MCF 10A (cell line): ENCODE measurements at regions not wholly inside any gene's neighbourhood (a gene's known extent, or its start where the extent isn't known, plus 50 kb on each side); places are given as distances from the start of the nearest gene placed in this dataset.

Source experiments
- BruUV-seq: library from RNA; stranded (reverse); fragments of 400-500 nt; replicated peaks from 2 replicates; lab custom pipeline; 2021; lab: Mats Ljungman, UMichigan
- CTCF ChIA-PET: fragments of 300-600 bp; sonication (Branson Sonifier 250); formaldehyde crosslinking; extraction: SDS; loops from one replicate; lab custom pipeline; 2021; ENCODE audit warnings: antibody characterized with exemption, inconsistent platforms; lab: Yijun Ruan, JAX
- POLR2A ChIA-PET: fragments of 300-600, 350-650 bp; sonication (Branson Sonifier 250); formaldehyde crosslinking; extraction: SDS; loops from one replicate; lab custom pipeline; 2020; ENCODE audit warnings: antibody characterized with exemption, inconsistent platforms; lab: Yijun Ruan, JAX
- DNase-seq: peaks from one replicate; pipeline ENCODE4 v3.0.0-alpha.2; 2018; ENCODE audit not compliant: unreplicated experiment
- H3K27ac Mint-ChIP-seq: one replicate; pipeline ENCODE4 v1.8.0; 2022; ENCODE audit warnings: mild to moderate bottlenecking, low read depth, mixed read lengths; ENCODE audit not compliant: unreplicated experiment
- H3K27me3 Mint-ChIP-seq: one replicate; pipeline ENCODE4 v1.8.0; 2022; ENCODE audit warnings: mixed read lengths; ENCODE audit not compliant: insufficient read depth, unreplicated experiment
- H3K36me3 Mint-ChIP-seq: one replicate; pipeline ENCODE4 v1.8.0; 2022; ENCODE audit warnings: mild to moderate bottlenecking, moderate library complexity, mixed read lengths; ENCODE audit not compliant: insufficient read depth, unreplicated experiment
- H3K4me1 Mint-ChIP-seq: one replicate; pipeline ENCODE4 v1.8.0; 2022; ENCODE audit warnings: mixed read lengths; ENCODE audit not compliant: insufficient read depth, unreplicated experiment
- H3K4me3 Mint-ChIP-seq: one replicate; pipeline ENCODE4 v1.8.0; 2022; ENCODE audit warnings: mild to moderate bottlenecking, moderate library complexity, mixed read lengths; ENCODE audit not compliant: unreplicated experiment
- H3K9me3 Mint-ChIP-seq: one replicate; pipeline ENCODE4 v1.8.0; 2022; ENCODE audit warnings: mixed read lengths; ENCODE audit not compliant: unreplicated experiment
- intact Hi-C: fragments of 100-400 bp; cut with micrococcal nuclease; formaldehyde crosslinking; loops from 2 replicates; pipeline ENCODE4 v1.14.1; 2022
- TF ChIP-seq, protein P1 (sequence below): fragments of 200-600 bp; IDR thresholded peaks from one replicate; pipeline ENCODE4 v1.8.0; 2022; ENCODE audit warnings: antibody characterized with exemption, mild to moderate bottlenecking; ENCODE audit not compliant: unreplicated experiment

DNA sequence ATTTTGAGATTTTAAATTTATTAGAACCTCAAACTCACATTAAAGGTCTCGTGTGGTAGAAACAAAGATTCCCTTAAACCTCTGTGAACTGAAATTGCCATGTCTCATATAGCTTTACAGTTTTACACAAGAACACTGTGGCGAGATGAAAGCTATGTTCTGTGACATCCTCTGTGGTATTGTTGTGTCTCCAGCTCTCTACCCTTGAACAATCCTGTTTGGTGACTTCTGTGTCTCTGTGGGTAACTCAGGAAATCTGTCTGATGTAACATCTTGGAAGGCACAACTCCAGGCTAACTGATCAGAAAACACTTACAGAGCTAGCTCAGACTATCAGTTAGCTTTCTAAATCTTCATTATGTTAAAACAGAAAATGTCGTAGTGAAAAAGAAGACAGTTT is 318.8 kb upstream of the GBE1 start:
- no TSS peak for BruUV-seq
- POLR2A ChIA-PET = no interaction called here
- TF ChIP-seq, protein P1, sequence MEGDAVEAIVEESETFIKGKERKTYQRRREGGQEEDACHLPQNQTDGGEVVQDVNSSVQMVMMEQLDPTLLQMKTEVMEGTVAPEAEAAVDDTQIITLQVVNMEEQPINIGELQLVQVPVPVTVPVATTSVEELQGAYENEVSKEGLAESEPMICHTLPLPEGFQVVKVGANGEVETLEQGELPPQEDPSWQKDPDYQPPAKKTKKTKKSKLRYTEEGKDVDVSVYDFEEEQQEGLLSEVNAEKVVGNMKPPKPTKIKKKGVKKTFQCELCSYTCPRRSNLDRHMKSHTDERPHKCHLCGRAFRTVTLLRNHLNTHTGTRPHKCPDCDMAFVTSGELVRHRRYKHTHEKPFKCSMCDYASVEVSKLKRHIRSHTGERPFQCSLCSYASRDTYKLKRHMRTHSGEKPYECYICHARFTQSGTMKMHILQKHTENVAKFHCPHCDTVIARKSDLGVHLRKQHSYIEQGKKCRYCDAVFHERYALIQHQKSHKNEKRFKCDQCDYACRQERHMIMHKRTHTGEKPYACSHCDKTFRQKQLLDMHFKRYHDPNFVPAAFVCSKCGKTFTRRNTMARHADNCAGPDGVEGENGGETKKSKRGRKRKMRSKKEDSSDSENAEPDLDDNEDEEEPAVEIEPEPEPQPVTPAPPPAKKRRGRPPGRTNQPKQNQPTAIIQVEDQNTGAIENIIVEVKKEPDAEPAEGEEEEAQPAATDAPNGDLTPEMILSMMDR = no peak
- CTCF ChIA-PET = interaction anchor here (1.3 to 1.4 kb wide), 2 partner anchors 8 to 170 kb away, joined by 3 to 5 read pairs; no protein-coding TSS in a partner anchor
- Mint-ChIP-seq H3K27ac (no peak overlapping the region), H3K9me3 (no peaks in the 10 kb centered on the region), H3K36me3 (no peaks in the 10 kb centered on the region), H3K4me3 (no peak overlapping the region), H3K4me1 (peaks cover 6% of the 10 kb centered on the region), H3K27me3 (no peaks in the 10 kb centered on the region)
- no peak for DNase-seq
- intact Hi-C loops = no loop called here

DNA sequence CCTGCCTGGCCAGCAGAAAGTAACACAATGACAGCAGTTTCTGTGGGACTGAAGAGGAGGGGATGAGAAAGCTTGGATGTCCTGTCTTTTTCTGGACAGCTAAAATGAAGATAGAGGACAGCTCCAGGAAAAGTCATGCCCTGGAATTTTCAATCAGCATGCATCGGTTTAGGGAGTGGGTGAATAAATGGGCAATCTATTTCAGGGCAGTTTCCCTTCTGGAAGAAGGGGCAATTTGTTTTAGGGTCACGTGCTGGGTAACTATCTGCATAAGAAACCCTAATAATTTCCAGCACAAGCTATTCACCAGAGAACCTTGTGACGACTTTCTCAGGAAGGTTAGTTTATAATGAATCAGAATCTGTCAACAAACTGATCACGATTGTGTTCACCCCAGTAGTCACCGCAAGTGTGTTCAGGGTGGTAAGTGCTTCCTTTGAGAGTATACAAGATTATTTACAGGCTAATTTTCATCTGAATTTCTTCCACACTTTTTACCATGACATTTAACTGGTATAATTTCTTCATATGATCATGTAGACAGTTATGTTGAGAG is 318.0 kb upstream of the GBE1 start:
- Mint-ChIP-seq H3K4me1 (peaks cover 6% of the 10 kb centered on the region), H3K36me3 (no peaks in the 10 kb centered on the region), H3K27me3 (no peaks in the 10 kb centered on the region), H3K4me3 (no peak overlapping the region), H3K27ac (no peak overlapping the region), H3K9me3 (no peaks in the 10 kb centered on the region)
- no peak for DNase-seq
- TF ChIP-seq, protein P1 = no peak
- ChIA-PET POLR2A (no interaction called here), CTCF (no interaction called here)
- intact Hi-C loops = no loop called here
- BruUV-seq = no TSS peak

DNA sequence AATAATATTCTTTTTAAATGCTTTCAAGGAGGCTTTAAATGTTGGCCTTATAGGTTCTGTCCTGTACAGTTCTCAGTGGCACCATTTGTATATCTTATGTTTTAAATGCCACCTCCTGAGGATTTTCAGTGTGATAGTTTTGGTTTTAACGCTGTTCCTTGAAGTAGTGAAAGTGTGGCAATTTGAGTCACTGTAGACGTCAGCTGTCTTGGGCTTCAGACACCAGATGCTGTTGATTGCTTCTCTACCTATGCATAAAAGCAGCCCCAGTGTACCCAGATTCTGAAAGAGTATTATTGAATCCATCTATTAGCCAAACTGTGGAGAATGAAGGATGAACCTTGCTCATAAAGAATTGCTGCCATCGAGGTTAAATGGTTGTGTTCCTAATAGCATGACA is 316.8 kb upstream of the GBE1 start:
- POLR2A ChIA-PET = no interaction called here
- Mint-ChIP-seq H3K27ac (no peak overlapping the region), H3K27me3 (no peaks in the 10 kb centered on the region), H3K9me3 (no peaks in the 10 kb centered on the region), H3K4me1 (peaks cover 6% of the 10 kb centered on the region), H3K36me3 (no peaks in the 10 kb centered on the region), H3K4me3 (no peak overlapping the region)
- intact Hi-C loops = no loop called here
- BruUV-seq = no TSS peak
- CTCF ChIA-PET = no interaction called here
- no peak for DNase-seq
- TF ChIP-seq, protein P1 = no peak

DNA sequence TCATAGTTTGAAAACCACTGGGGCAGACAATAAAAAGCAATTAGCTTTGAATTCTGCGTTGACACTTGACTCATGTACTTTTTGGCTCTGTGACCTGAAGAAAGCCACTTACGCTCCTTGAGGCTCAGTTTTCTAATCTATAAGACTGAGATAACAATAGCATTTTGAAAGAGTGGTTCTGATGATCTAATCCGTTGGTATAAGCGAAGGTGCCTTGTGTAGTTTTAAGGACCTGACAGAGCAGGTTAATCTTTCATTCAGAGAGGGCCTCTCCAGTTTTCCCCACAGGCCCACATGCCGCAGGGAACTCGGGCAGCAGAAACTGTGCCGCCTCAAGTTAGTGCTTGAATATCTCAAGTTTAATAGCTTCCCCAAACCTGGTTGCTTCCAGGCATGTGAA is 306.0 kb upstream of the GBE1 start:
- Mint-ChIP-seq H3K4me3 (no peak overlapping the region), H3K4me1 (no peaks in the 10 kb centered on the region), H3K27me3 (no peaks in the 10 kb centered on the region), H3K27ac (no peak overlapping the region), H3K9me3 (no peaks in the 10 kb centered on the region), H3K36me3 (no peaks in the 10 kb centered on the region)
- no TSS peak for BruUV-seq
- no peak for DNase-seq
- TF ChIP-seq, protein P1 = no peak
- CTCF ChIA-PET = interaction anchor here (0.6 to 0.8 kb wide), 2 partner anchors 14 to 503 kb away, joined by 3 to 4 read pairs; no protein-coding TSS in a partner anchor
- POLR2A ChIA-PET = interaction anchor here (0.6 to 0.8 kb wide), 2 partner anchors 21 to 54 kb away, joined by 3 to 4 read pairs; no protein-coding TSS in a partner anchor
- intact Hi-C loops = no loop called here
